IPS-18c (cell line): ENCODE measurements at regions not wholly inside any gene's neighbourhood (a gene's known extent, or its start where the extent isn't known, plus 50 kb on each side); places are given as distances from the start of the nearest gene placed in this dataset.
"Not testable (repeated sequence)": the region's sequence is repeated elsewhere in the genome, so short reads cannot be mapped to it uniquely, and the experiment has no call there.

Experiments
- H3K4me3 ChIP-seq: 2 replicates; pipeline ENCODE4 v1.7.0; 2013; ENCODE audit warnings: low read depth, mild to moderate bottlenecking, low read length, moderate library complexity; ENCODE audit not compliant: insufficient read depth
- H3K9me3 ChIP-seq: one replicate; pipeline ENCODE4 v1.6.1; 2013; ENCODE audit warnings: mild to moderate bottlenecking, low read length, moderate library complexity; ENCODE audit not compliant: control insufficient read depth, insufficient read depth

DNA sequence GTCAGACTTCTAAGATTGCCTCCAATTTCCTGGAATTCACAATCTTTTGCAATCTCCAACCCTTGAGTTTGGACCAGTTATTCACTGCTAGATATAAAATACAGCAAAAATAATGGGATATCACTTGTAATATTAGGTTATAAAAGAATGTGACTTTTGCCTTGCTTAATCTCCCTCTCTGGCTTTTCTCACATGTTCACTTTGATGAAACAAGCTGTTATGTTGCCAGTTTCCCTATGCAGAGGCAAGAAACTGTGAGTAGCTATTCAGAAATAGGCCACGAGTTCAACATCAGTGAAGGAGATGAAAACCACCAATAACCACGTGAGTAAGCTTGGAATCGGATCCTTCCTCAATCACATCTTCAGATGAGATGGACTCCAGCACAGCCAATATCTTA, 842.7 kb downstream of the RNF144A start:
- no peak overlapping the region for H3K4me3 ChIP-seq
- H3K9me3 ChIP-seq: no peaks in the 10 kb centered on the region

DNA sequence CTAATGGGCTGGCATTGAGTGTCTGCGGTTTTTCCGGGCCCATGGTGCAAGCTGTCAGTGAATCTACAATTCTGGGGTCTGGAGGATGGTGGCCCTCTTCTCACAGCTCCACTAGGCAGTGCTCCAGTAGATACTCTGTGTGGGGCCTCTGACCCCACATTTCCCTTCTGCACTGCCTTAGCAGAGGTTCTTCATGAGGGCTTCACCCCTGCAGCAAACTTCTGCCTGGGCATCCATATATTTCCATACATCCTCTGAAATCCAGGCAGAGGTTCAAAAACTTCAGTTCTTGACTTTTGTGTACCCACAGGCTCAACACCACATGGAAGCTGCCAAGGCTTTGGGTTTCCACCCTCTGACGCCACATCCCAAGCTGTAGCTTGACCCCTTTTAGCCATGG, 846.2 kb downstream of the RNF144A start:
- not testable (repeated sequence) for H3K4me3 ChIP-seq, H3K9me3 ChIP-seq

DNA sequence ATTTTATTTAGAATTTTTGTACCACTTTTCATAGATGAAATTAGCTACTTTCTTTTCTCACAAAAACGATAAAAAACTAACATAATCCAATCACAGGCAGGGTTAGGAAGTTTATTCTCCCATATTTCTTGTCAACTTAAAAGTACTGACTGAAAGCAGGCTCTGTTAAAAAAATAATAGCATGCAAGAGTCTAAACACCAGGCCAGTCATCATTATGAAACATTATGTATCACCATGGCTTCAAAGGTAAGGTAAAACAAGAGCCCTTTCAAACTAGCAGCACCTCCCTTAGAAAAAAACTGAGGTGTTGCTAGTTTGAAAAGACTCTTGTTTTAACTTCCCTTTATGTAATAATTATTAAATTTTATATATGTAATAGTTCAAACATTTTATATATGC, 848.0 kb downstream of the RNF144A start:
- Histone ChIP-seq H3K4me3 (no peak overlapping the region), H3K9me3 (no peaks in the 10 kb centered on the region)

DNA sequence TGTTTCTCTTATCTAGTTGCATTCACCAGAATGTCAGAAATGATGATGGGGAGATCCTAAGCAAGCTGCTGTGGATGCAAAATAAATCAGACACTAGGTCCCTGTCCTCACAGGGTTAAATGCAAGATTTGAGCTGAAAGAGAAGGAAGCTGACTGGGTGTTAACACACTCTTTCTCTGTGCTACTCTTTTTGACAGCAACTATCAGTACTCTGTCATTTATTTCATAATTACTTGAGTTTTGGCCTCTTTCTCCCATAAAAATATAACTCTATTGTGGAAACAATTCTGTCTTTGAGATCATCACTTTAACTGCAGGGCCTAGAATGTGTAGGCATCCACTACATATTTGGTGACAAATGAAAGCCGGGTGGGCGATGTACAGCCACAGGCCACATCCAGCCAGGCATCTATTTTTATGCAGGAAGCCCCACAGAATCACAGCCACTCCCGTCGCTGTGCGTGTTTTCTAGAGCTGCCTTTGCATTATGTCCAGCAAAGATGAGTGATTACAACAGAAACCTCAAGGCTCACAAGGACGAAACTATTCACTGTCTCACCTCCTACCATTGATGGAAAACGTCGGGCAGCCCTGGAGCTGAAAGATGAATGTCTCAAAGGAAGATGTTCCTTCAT, 849.0 kb downstream of the RNF144A start:
- Histone ChIP-seq H3K9me3 (no peaks in the 10 kb centered on the region), H3K4me3 (no peak overlapping the region)

DNA sequence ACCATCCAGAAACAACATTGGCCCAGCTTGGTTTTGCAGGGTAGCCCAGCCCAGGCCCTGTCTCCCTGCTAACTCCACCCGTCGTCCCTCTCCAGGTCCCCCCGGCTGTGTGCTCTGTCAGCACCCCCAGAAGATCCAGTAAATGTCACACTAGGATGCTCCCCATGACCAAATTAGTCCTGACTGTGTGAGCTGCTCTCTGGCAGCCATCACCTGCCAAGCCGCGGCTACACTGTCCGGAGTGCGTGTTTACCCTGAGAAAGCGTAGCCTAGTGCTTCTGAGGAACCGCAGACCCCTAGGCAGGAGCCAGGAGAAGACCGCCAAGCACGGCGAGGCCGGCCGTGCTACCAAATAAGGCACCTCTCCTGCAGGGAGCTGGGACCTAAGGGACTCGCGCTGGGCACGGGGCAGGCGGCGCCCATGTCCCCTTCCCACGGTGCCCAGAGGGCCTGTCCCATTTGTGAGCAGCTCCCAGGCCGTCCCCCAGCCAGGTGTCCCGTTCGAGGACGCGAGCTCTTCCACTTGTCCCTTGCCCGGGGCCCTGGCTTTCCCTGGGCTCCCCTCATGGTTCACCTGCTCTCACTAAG, 849.9 kb downstream of the RNF144A start:
- no peak overlapping the region for H3K4me3 ChIP-seq

DNA sequence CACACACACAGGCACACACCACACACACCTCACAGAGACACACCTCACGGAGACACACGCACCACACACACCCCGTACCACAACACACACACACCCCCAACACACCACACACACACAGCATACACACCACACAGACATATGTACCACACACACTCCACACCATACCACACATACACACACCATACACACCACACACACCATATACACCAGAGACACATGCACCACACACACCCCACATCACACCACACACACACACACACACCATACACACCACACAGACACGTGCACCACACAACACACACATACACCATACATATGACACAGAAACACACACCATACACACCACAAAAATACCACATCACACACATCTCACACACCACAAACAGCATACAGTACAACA, 850.7 kb downstream of the RNF144A start:
- H3K4me3 ChIP-seq: no peak overlapping the region

More for the DNA sequence above, 849.9 kb downstream of the RNF144A start:
- H3K9me3 ChIP-seq: no peaks in the 10 kb centered on the region

DNA sequence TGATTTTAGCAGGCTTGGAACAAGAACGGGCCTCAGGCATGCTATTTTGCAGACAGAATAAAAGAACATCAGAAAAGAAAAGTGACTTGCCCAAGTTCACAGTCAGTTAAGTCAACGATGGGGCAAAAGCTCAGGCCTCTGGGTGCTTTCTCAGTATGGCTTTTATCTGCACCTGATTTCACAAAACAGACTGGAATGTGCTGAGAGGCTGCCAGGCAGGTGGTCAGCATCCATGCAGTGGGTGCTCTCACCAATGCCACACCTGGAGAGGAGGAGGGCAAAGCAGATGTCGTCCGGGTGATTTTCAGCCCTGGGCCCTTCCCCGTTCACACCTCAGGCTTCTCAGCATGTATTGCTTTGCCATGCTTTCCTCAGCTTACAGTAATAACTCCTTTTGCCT, 854.6 kb downstream of the RNF144A start:
- Histone ChIP-seq H3K4me3 (no peak overlapping the region), H3K9me3 (no peaks in the 10 kb centered on the region)

More for the DNA sequence above, 850.7 kb downstream of the RNF144A start:
- no peaks in the 10 kb centered on the region for H3K9me3 ChIP-seq

DNA sequence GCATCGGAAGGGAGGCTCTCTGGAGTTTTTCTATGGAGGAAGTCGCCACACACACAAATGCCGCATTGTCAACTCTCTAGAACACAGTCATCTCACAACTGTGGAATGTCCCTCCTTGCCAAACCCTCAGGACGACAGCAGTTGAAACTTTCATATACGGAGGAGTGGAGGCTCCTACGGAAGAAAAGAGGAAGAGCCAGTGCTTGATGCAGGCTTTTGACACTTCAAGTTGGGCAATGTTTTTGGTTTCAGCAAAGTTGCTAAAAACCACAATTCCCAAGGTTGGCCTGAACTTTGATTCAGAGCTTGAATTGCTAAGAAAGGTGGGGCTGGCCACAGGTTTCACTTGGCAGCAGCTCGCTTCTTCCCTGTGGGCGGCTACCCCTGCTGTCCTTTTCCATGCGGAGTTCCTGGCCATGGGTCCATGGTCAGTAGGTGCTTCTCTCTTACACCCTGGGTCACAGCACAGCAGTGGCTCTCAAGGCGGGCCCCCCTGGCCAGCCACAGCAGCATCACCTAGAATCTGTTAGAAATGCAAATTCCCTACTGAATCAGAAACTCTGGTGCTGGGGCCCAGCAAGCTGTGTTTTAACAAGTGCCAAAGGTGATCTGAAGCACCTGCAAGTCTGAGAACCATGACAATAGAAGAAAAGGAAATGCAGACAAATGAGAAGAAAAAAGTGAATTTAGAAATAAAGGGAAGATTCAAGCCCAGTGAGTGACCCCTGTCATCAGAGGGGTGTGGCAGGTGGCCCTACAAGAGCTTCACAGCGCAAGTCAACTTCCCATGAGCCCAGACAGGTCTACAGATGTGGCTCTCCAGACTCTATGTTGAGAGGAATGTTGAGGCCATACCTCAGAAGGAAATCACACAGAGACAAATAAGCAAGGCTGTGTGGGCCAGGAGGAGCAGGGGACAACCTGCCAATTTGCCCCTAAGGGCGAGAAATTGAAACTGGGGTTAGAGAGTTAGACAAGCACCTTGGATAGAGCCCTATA, 856.4 kb downstream of the RNF144A start:
- H3K4me3 ChIP-seq: no peak overlapping the region
- no peaks in the 10 kb centered on the region for H3K9me3 ChIP-seq

DNA sequence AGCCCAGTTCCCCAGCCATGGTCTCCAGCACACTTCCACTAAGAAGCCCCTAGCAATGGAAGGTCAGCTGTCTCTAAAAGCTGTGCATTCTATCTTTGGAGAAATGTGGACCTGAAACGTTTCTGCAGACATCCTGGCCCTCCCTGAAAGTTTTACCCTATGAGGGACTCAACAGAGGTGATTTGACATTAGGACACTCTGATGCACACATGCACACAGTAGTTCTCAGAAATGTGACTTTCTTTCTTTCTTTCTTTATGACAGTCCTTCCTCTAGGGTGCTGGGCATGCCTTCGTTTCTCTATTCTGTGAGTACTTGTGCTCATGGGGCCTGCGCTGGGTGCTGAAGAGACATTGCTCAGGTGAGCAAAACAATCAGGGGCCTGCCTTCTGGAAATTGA, 857.3 kb downstream of the RNF144A start:
- no peaks in the 10 kb centered on the region for H3K9me3 ChIP-seq
- H3K4me3 ChIP-seq: no peak overlapping the region

DNA sequence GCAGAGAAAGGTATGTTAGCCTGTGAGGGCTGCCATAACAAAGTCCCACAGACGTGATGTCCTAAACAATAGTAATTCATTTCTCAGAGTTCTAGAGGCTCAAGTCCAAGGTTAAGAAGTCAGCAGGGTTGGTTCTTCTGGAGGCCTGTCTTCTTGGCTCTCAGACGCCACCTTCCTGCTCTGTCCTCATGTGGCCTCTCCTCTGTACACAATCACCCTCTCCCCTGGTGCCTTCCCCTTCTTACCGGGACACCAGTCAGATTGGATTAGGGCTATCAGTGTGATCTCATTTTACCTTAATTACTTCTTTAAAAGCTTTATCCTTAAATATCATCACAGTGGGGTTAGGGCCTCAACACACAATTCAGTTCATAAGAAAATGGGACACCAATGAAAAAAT, 860.5 kb downstream of the RNF144A start:
- Histone ChIP-seq H3K4me3 (no peak overlapping the region), H3K9me3 (no peaks in the 10 kb centered on the region)

DNA sequence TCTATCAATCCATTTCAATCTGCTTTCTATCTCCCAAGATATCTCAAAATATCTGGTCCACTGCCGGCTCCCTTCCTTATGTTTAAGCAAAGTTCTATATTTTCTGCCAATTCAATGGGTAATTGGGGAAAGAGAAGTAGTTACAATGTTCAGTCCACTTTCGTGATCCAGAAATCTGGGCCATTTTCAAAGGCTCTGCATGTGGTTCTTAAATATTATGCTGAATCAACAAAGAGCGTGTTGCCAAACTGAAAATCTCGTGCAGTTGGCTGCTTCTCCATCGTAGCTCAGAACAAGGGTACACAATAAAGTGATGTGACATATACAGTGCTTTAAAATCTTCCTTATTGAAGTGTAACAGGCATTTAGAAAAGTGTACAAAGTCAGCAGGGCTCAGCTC, 863.1 kb downstream of the RNF144A start:
- Histone ChIP-seq H3K4me3 (no peak overlapping the region), H3K9me3 (no peaks in the 10 kb centered on the region)

DNA sequence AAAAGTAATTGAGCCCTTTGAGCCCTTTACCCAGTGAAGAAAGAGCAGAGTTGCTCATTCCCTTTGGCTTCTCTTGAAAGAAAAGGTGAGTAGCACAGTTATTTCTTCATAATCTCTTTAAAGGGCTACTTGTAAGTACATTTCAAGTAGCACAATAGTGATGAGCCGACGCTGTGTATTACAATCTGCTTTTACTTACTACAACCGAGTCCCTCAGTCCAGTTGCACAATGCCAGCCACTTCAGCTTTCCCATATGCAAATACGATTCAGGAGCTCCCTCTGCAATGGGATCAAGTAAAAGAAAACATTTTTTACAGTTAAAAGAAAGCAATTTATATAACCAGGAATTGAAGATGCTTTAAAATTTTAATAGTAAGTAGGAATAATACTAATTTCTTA, 868.5 kb downstream of the RNF144A start:
- no peak overlapping the region for H3K4me3 ChIP-seq
- H3K9me3 ChIP-seq: no peaks in the 10 kb centered on the region

DNA sequence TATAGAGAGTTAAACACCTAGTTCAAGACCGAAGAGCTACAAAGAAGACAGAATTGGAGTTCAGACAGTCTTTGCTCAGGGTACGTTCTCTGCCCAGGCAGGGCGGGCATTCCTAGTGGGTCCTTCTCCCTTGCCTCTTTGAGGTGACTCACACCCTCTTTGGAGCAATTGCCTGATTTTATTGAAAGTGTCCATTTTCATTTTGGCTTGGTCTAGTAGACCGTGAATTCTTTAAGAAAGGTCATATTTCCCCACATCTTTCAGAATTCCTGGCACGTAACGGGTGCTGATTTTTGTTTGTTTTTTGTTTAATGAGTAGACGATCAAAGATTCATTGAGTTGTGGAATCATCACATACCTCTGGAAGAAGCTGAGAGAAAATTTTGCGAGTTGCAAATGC, 871.5 kb downstream of the RNF144A start:
- H3K9me3 ChIP-seq: no peaks in the 10 kb centered on the region
- H3K4me3 ChIP-seq: no peak overlapping the region

DNA sequence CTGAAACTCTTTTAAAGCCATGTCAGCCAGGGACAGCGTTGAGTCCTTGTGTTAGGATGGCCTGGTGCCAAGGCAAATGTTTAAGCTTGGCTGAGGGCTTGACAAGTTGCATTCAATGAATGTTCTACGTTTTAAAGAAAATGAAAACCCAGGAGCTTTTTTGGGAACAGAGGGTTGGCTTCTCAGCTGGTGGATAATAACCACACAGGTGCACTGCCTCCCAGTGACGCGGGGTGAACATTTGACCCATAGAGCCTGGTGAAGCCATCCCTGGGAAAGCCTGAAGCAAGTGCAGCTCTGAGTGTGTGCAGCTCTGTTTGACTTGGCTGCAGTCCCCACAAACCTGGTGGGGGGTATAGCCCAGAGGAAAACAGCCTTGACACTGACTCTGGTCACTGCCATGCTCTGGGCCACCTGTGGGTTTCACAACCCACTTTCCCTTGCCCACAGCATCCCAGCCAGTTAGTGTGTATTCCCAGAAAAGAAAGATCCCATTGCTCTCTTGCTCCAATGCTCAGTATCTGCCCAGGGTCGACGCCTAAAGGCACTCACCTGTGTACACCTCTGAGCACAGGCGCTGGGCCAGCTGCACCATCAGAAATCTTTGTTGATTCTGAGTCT, 874.9 kb downstream of the RNF144A start:
- H3K9me3 ChIP-seq: no peaks in the 10 kb centered on the region
- no peak overlapping the region for H3K4me3 ChIP-seq

DNA sequence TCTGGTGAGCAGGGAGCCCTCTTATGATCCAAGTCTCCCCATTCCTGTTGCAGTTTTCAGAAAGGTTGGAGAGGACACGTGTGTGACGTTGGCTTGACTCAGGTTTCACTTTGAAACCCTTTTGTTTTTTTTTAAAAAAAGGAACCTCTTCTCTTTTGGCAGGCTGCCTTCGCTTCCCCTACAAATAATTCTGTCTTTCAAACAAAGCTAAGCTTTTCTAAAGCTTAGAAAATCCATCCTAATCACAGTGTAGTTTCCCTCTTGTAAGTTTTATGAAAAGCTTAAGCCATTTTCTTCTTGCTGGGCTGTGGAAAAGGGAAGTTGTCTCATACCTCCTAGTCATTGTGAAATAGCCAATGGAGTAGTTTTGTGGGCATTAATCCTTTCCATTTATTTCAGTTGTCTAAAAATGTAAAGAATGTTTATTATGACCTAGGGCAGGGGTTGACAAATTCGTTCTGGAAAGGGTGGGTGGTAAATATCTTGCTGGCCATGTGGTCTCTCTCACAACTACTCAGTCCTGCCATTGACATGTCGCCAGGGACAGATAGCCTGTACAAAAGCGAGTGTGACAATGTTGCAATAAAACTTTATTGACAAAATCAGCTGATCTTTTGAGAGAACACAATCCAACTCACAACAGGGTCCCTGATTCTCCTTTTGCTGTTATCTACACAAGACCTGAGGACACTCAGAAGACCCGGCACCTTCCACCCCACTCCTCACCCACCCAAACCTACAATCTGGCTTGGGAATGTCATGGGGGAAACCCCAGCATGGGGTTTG, 878.8 kb downstream of the RNF144A start:
- H3K9me3 ChIP-seq: no peaks in the 10 kb centered on the region

DNA sequence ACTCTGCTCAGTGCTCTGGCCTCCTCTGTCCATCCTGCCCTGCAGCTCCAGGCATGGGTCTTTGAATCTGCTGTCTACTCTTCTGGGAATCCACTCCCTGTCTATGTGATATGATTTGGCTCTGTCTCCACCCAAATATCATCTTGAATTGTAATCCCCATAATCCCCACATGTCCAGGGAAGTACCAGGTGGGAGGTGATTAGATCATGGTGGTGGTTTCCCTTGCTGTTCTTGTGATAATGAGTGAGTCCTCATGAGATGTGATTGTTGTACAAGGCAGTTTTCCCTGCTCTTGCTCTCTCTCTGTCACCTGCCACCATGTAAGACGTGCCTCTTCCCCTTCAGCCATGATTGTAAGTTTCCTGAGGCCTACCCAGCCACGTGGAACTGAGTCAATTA, 881.8 kb upstream of the ID2 start:
- H3K9me3 ChIP-seq: peaks cover 2% of the 10 kb centered on the region
- no peak overlapping the region for H3K4me3 ChIP-seq

More for the DNA sequence above, 878.8 kb downstream of the RNF144A start:
- H3K4me3 ChIP-seq: no peak overlapping the region

DNA sequence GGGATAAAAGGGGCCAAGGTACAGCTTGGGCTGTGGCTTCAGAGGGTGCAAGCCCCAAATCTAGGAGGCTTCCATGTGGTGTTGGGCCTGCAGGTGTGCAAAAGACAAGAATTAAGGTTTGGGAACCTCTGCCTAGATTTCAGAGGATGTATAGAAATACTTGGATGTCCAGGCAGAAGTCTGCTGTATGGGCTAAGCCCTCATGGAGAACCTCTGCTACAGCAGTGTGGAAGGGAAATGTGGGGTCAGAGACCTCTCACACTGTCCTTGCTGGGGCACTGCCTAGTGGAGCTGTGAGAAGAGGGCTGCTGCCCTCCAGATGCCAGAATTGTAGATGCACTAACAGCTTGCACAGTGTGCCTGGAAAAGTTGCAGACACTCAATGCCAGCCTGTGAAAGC, 880.6 kb upstream of the ID2 start:
- Histone ChIP-seq H3K4me3 (no peak overlapping the region), H3K9me3 (peaks cover 2% of the 10 kb centered on the region)
